ENCODE measurements at regions not wholly inside any gene's neighbourhood (a gene's known extent, or its start where the extent isn't known, plus 50 kb on each side); places are given as distances from the start of the nearest gene placed in this dataset.

DNA sequence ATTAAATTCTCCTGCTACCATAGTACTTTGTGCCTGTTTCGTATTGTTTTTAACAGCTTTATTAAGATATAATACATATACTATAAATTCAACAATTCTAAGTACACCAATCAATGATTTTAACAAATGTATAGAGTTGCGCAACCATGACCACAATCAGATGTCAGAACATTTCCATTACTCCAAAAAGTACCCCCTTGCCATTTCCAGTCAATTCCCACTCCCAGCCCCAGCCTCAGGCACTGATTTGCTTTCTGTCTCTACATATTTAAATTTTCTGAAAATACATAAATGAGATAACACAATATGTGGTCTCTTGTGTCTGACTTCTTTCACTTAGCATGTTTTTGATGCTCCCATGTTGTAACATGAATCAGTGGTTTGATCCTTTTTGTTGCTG lies 193.9 kb downstream of the FIGN start:
- DNase-seq, result no peak
- no peak overlapping the region for H3K4me3 ChIP-seq (ENCODE audit: insufficient read depth, low read depth, low read length)
- H3K36me3 ChIP-seq (replicated peaks; ENCODE audit: control insufficient read depth, insufficient read depth, low read length), result no peaks in the 10 kb centered on the region
- H3K27me3 ChIP-seq (ENCODE audit: control insufficient read depth, insufficient read depth, low read length), result no peaks in the 10 kb centered on the region

DNA sequence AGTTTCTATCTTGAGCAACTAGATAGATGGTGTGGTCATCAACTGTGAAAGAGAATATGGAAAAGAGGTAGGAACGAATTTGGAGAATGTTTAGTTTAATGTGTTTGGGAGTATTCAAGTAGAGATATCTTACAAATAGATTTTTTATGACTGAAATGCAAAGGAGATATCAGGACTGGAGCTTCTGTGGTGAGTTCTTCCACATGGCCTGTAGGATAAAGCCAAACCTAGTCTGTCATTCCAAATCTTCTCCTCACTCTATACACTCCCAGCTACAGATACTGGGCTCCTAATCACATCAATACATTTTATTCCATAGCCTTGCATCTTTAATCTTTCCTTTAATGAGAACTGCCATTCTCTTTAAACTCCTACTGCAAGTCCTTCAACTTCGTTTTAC lies 194.3 kb downstream of the FIGN start:
- Histone ChIP-seq H3K4me3 (ENCODE audit: insufficient read depth, low read depth, low read length) (no peak overlapping the region), H3K36me3 (replicated peaks; ENCODE audit: control insufficient read depth, insufficient read depth, low read length) (no peaks in the 10 kb centered on the region), H3K27me3 (ENCODE audit: control insufficient read depth, insufficient read depth, low read length) (no peaks in the 10 kb centered on the region)
- no peak for DNase-seq

GRCh38 chr2:163528640-163529217 lies 207.1 kb downstream of the FIGN start:
- no peaks in the 10 kb centered on the region for H3K27me3 ChIP-seq (ENCODE audit: control insufficient read depth, insufficient read depth, low read length)
- no peak overlapping the region for H3K4me3 ChIP-seq (ENCODE audit: insufficient read depth, low read depth, low read length)
- DNase-seq, result no peak
- H3K36me3 ChIP-seq (replicated peaks; ENCODE audit: control insufficient read depth, insufficient read depth, low read length), result no peaks in the 10 kb centered on the region

DNA sequence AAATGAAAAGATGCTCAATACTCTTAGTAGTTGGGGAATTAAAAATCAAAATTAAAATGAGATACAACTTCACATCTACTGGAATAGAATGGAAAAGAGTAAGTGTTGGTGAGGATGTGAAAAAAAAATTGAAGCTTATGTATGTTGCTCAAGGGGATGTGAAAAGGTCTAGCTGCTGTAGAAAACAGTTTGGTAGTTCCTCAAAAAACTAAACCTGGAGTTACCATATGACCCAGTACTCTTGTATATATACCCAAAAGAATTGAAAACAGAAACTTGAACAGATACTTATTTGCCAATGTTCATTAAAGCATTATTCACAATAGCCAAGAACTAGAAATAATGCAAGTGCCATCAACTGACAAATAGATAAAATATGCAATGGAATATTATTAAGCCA lies 208.4 kb downstream of the FIGN start:
- no peak for DNase-seq
- Histone ChIP-seq H3K27me3 (ENCODE audit: control insufficient read depth, insufficient read depth, low read length) (no peaks in the 10 kb centered on the region), H3K4me3 (ENCODE audit: insufficient read depth, low read depth, low read length) (no peak overlapping the region), H3K36me3 (replicated peaks; ENCODE audit: control insufficient read depth, insufficient read depth, low read length) (no peaks in the 10 kb centered on the region)

GRCh38 chr2:163518762-163519161 lies 217.0 kb downstream of the FIGN start:
- H3K36me3 ChIP-seq (replicated peaks; ENCODE audit: control insufficient read depth, insufficient read depth, low read length), result no peaks in the 10 kb centered on the region
- H3K4me3 ChIP-seq (ENCODE audit: insufficient read depth, low read depth, low read length), result no peak overlapping the region
- no peaks in the 10 kb centered on the region for H3K27me3 ChIP-seq (ENCODE audit: control insufficient read depth, insufficient read depth, low read length)
- DNase-seq, result no peak

GRCh38 chr2:163515836-163516235 lies 220.0 kb downstream of the FIGN start:
- Histone ChIP-seq H3K4me3 (ENCODE audit: insufficient read depth, low read depth, low read length) (no peak overlapping the region), H3K27me3 (ENCODE audit: control insufficient read depth, insufficient read depth, low read length) (no peaks in the 10 kb centered on the region), H3K36me3 (replicated peaks; ENCODE audit: control insufficient read depth, insufficient read depth, low read length) (no peaks in the 10 kb centered on the region)
- no peak for DNase-seq

DNA sequence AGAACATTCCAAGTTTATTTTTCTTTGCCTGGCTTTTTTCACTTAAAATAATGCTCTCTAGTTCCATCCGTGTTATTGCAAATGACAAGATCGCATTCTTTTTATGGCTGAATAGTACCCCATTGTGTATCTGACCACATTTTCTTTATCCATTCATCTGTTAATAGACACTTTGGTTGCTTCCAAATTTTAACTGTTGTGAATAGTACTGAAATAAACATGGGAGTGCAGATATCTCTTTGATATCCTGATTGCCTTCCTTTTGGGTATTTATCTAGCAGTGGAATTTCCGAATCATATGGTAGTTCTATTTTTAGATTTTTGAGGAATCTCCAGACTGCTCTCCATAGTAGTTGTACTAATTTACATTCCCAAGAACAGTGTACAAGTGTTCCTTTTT lies 230.5 kb downstream of the FIGN start:
- no peak overlapping the region for H3K4me3 ChIP-seq (ENCODE audit: insufficient read depth, low read depth, low read length)

GRCh38 chr2:163493359-163494298 lies 242.2 kb downstream of the FIGN start:
- Histone ChIP-seq H3K36me3 (replicated peaks; ENCODE audit: control insufficient read depth, insufficient read depth, low read length) (no peaks in the 10 kb centered on the region), H3K4me3 (ENCODE audit: insufficient read depth, low read depth, low read length) (no peak overlapping the region), H3K27me3 (ENCODE audit: control insufficient read depth, insufficient read depth, low read length) (no peaks in the 10 kb centered on the region)
- DNase-seq, result no peak

More for the DNA sequence above, 230.5 kb downstream of the FIGN start:
- Histone ChIP-seq H3K27me3 (ENCODE audit: control insufficient read depth, insufficient read depth, low read length) (no peaks in the 10 kb centered on the region), H3K36me3 (replicated peaks; ENCODE audit: control insufficient read depth, insufficient read depth, low read length) (no peaks in the 10 kb centered on the region)
- DNase-seq, result no peak

GRCh38 chr2:163491850-163492249 lies 244.0 kb downstream of the FIGN start:
- no peaks in the 10 kb centered on the region for H3K27me3 ChIP-seq (ENCODE audit: control insufficient read depth, insufficient read depth, low read length)
- no peak for DNase-seq
- H3K4me3 ChIP-seq (ENCODE audit: insufficient read depth, low read depth, low read length), result no peak overlapping the region
- no peaks in the 10 kb centered on the region for H3K36me3 ChIP-seq (replicated peaks; ENCODE audit: control insufficient read depth, insufficient read depth, low read length)

GRCh38 chr2:163490281-163490680 lies 245.5 kb downstream of the FIGN start:
- Histone ChIP-seq H3K36me3 (replicated peaks; ENCODE audit: control insufficient read depth, insufficient read depth, low read length) (no peaks in the 10 kb centered on the region), H3K27me3 (ENCODE audit: control insufficient read depth, insufficient read depth, low read length) (no peaks in the 10 kb centered on the region), H3K4me3 (ENCODE audit: insufficient read depth, low read depth, low read length) (no peak overlapping the region)
- no peak for DNase-seq

- Histone ChIP-seq H3K4me3 (ENCODE audit: insufficient read depth, low read depth, low read length) (no peak overlapping the region), H3K27me3 (ENCODE audit: control insufficient read depth, insufficient read depth, low read length) (no peaks in the 10 kb centered on the region), H3K36me3 (replicated peaks; ENCODE audit: control insufficient read depth, insufficient read depth, low read length) (no peaks in the 10 kb centered on the region)
- DNase-seq, result no peak
These were observed 254.3 kb downstream of the FIGN start for GRCh38 chr2:163481515-163481914.

- Histone ChIP-seq H3K27me3 (ENCODE audit: control insufficient read depth, insufficient read depth, low read length) (no peaks in the 10 kb centered on the region), H3K4me3 (ENCODE audit: insufficient read depth, low read depth, low read length) (no peak overlapping the region), H3K36me3 (replicated peaks; ENCODE audit: control insufficient read depth, insufficient read depth, low read length) (no peaks in the 10 kb centered on the region)
- no peak for DNase-seq
These were observed 256.2 kb downstream of the FIGN start for GRCh38 chr2:163479599-163479998.

- no peak overlapping the region for H3K4me3 ChIP-seq (ENCODE audit: insufficient read depth, low read depth, low read length)
- no peak for DNase-seq
These were observed 260.0 kb downstream of the FIGN start for GRCh38 chr2:163475815-163476214.

DNA sequence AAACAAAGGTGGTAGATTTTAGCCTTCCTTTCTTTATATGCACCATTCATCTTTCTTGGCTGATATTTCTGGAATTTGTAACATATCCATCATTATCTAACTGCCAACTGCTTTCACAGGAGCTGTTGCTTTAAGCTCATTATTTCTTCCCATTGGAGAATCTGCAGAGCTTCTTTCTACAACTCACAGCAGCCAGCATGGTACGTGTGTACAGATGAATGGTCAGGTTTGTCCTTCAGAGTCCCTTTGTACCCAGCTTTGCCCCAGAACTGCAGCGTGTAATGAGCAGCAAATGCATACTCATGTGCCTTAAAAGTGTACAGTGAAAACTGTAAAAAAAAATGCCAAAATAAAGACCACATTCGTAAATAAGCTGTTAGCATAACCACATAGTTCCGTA lies 260.9 kb downstream of the FIGN start:
- no peak for DNase-seq
- no peak overlapping the region for H3K4me3 ChIP-seq (ENCODE audit: insufficient read depth, low read depth, low read length)
- H3K36me3 ChIP-seq (replicated peaks; ENCODE audit: control insufficient read depth, insufficient read depth, low read length), result no peaks in the 10 kb centered on the region
- no peaks in the 10 kb centered on the region for H3K27me3 ChIP-seq (ENCODE audit: control insufficient read depth, insufficient read depth, low read length)

More at GRCh38 chr2:163475815-163476214, 260.0 kb downstream of the FIGN start:
- H3K27me3 ChIP-seq (ENCODE audit: control insufficient read depth, insufficient read depth, low read length), result no peaks in the 10 kb centered on the region
- no peaks in the 10 kb centered on the region for H3K36me3 ChIP-seq (replicated peaks; ENCODE audit: control insufficient read depth, insufficient read depth, low read length)

- Histone ChIP-seq H3K4me3 (ENCODE audit: insufficient read depth, low read depth, low read length) (no peak overlapping the region), H3K36me3 (replicated peaks; ENCODE audit: control insufficient read depth, insufficient read depth, low read length) (no peaks in the 10 kb centered on the region), H3K27me3 (ENCODE audit: control insufficient read depth, insufficient read depth, low read length) (no peaks in the 10 kb centered on the region)
- no peak for DNase-seq
These were observed 261.5 kb downstream of the FIGN start for GRCh38 chr2:163474319-163474744.
